NCI-H2227 (cell line): ENCODE measurements at regions not wholly inside any gene's neighbourhood (a gene's known extent, or its start where the extent isn't known, plus 50 kb on each side); places are given as distances from the start of the nearest gene placed in this dataset.
"Not testable (repeated sequence)": the region's sequence is repeated elsewhere in the genome, so short reads cannot be mapped to it uniquely, and the experiment has no call there.

Experiments
- DNase-seq: peaks from one replicate; lab custom pipeline; 2025; ENCODE audit not compliant: unreplicated experiment; lab: John Stamatoyannopoulos, UW

DNA sequence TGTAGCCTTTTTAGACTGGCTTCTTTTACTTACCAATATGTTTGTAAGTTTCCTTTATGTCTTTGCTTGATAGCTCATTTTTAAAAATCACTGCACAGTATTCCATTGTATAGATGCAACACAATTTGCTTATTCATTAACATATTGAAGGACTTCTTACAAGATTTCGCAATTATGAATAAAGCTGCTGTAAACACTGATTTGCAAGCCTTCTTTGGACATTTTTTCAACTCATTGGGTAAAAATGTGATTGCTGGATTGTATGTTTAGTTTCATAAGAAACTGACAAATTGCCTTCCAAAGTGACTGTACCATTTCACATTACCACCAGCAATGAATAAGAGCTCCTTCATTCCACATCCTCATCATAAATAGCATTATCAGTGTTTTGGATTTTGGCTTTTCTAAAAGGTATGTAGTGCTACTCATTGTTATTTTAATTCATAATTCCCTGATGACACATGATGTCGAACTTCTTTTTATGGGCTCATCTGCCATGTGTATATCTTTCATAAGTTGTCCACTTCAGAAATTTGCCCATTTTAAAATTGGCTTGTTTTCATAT, 80.7 kb downstream of the TFAP2B start:
- no peak for DNase-seq

DNA sequence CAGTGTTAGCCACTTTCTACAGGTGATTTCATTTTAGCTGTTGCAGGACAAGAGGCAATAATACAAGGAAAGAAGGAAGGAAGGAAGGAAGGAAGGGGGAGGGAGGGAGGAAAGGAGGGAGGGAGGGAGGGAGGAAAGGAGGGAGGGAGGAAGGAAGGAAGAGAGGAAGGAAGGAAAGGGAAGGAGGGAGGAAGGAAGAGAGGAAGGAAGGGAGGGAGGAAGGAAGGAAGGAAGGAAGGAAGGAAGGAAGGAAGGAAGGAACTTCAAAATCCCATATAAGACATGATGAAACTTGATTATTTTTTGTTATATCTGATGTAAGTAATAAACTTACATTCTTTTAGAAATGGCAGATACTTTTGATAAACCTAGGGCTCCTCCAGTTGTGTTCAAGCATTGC, 83.6 kb downstream of the TFAP2B start:
- DNase-seq: no peak

DNA sequence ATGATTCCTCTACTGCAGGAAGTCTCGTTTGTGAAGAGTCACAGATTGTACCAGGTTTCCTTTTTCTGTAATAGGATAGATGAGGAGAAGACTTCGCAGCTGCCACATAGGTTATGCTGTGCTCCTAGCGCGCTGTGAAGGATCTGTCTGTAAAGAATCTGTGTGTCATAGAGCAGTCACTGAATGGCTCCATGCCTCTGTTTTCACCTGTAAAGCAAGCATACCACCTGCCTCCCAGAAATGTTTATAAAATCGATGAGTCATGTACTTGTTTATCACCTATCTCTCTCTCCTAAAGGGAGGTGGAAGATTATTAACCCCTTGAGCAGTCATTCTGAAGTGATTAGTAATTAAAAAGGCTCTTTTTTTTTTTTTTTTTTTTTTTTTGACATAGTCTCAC, 86.6 kb downstream of the TFAP2B start:
- no peak for DNase-seq

DNA sequence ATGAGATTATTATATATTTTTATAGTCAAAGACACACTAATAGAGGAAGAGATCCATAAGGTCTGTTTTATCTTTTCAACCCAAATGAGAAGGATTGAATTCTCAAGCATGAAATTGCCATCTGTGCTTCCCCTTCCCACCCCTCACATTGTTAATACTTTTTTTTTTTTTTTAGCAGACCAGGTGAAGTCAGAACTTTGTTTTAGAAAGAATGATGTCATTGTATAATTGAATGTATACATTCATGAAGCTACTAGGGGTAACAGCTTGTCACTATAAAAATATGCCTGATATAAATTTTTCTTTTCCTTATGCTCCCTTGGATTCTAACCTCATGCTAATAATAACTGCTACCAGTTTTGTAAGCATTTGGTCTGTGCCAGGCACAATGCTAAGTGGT, 88.9 kb downstream of the TFAP2B start:
- DNase-seq: no peak

DNA sequence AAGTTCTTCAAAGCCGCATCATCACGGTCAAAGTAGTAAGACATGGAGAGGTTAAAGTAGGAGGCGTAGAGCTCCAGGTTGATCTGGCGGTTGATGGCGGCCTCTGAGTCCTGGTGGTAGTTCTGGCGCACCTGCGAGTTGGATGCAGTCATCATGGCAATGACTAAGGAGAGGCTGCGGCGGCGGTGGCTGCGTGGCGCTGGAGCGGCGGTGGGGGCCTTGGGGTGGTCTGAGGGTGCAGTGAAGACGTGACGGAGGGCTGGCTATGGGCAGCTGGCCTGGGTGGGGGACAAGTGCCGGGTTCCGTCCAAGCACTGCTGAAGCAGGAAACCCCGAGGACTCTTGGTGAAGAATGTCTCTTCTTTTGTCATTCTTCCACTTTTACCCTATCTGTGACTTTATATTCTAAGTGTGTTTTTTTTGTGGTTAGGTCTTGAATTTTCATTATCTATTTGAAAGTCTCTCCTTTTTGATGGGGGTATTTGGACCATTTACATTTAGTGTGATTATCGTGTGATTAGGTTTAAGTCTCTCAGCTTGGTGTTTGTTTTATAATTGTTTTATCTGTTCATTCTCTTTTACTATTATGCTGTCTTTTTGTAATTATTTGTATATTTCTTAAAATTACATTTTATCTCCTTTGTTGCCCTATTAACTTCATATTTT, 94.6 kb downstream of the TFAP2B start:
- no peak for DNase-seq

DNA sequence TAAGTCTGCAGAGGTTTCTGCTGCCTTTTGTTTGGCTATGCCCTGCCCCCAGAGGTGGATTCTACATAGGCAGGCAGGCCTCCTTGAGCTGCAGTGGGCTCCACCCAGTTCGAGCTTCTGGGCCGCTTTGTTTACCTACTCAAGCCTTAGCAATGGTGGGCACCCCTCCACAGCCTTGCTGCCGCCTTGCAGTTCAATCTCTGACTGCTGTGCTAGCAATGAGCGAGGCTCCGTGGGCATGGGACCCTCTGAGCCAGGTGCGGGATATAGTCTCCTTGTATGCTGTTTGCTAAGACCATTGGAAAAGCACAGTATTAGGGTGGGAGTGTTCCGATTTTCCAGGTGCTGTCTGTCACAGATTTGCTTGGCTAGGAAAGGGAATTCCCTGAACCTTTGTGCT, 102.7 kb downstream of the TFAP2B start:
- not testable (repeated sequence) for DNase-seq

DNA sequence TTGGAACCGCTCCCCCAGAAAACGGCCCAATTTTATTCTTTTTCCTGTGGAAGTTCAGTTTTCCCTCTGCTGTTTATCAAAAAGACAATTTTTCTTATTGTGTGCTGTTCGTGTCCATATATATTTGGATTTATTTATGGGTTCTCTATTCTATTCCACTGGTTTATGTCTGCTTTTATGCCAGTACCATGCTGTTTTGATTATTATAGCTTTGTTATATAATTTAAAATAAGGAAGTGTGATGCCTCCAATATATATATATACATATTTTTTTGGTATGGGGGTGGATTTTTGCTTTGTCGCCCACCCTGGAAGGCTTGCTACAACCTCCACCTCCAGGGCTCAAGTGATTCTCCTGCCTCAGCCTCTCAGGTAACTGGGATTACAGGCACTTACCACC, 103.3 kb downstream of the TFAP2B start:
- no peak for DNase-seq

DNA sequence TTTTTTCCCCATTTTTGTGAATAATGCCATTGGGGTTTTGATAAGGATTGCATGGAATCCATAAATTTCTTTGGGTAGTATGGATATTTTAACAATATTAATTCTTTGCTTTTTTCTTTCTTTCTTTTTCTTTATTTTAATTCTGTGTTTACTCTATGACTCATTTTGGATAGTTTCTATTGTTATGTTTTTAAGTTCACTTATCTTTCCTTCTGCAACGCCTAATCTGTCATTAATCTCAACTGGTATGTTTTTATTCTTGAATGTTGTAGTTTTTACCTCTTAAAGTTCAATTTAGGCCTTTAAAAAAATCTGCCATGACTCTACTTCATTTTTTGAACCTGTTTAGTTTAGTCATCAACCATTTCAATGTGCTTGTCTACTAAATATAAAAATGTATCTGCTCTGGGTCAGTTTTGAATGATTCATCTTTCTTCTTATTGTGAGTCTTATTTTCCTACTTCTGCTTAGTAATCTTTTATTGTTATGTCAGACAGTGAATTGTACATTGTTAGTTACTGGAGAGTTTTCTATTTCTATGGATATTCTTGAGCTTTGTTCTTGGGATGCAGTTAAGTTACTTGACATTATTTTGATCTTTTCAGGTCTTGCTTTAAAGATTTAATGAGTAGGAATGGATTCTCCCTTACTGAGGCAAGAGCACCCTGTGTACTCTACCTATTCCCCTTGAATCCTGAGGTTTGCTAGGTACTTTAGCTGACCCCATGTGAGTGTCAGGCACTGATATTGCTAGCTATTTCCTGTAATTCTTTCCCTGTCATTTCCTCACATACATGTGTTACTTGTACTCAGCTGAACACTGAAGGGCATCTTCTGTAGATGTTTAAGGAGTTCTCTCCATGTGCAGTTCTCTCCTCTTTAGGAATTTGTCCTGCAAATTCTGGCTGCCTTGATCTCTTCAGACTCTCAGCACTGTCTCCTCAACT, 104.2 kb downstream of the TFAP2B start:
- DNase-seq: no peak

DNA sequence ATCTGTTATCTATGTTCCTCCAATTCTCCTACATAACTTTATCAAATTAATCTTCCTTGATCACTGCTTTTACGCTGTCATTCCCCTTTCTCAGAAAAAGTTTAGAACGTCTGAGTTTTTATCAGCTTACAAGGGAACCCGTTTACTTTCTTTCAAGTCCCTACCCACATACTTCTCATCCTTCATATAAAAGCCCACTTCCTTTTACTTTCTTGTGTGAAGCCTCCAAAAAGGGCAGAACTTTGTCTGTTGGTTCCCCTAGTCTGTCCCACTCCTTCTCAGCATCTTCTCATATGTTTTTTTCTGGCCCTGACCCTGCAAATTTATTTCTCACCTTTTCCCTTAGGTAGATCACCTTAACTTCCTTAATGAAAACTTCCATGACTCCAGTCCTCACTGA, 106.1 kb downstream of the TFAP2B start:
- DNase-seq: no peak

DNA sequence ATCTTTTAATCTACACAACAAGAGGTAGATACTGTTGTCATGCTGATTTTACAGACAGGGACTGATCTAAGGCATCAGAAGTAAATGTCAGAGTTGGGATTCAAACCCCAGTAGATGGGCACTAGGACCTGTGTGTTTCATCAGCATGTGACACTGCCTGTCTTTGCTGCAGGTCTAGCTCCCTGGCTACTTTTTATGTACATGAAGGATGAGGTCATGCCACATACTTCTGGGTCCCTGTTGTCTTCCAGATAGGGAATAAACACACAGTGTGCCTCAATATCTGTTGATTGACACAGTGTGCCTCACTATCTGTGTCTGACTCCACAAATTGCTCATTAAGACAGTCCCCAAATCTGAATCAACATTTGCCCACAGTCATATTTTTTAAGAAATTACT, 106.9 kb downstream of the TFAP2B start:
- no peak for DNase-seq

DNA sequence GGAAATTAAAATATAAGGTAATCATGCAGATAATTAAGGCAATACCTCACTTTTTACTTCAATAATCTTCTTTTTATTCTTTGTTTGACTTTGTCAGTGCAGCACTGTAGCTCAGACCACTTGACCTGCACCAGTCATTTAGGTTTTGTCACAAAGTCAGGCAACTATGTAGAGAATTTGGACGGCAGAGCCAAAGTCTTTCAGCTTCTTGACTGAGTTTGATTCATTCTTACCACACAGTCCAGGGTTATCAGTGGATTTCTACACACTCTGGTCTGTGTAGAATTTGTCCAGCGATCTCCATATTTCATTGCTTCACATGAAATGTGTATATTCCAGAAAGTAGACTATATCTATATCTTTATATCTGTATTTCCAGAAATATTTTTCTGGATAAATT, 107.3 kb downstream of the TFAP2B start:
- DNase-seq: no peak

DNA sequence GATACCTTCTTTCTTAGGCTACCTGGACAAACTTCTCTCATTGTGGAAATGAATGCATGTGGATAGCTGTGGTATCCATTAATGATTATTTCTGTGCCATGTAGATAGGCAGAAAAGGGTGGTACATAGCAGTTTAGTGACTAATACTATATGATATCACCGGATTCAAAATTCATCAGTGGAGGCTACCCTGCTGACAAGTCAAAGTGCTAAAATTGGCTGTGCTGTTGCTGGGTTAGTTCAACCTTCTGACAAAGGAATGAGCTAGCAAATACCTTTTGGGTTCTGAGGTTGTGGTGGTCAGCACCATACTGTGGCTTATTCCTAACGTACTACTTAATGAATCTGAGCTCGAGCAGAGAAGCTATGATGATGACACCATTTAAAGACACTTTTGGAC, 109.1 kb downstream of the TFAP2B start:
- DNase-seq: no peak

DNA sequence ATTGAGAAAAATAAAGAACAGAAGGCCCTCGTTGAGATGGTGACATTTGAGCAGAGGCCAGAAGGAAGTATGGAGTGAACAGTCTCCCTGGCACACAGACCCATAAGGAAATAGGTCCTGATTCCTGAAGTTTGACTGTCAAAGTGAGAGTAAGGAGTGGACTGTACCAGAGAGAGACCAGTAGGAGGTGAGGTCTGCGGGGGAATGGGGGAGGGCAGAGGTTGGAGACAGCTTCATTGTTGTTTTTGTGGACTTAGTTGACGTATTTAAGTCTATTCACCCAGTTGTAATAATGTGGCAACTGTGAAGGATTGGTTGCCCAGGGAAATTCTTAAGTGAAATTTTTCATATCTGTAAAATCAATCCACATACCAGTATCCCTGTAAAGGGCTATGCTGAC, 110.7 kb downstream of the TFAP2B start:
- DNase-seq: no peak

DNA sequence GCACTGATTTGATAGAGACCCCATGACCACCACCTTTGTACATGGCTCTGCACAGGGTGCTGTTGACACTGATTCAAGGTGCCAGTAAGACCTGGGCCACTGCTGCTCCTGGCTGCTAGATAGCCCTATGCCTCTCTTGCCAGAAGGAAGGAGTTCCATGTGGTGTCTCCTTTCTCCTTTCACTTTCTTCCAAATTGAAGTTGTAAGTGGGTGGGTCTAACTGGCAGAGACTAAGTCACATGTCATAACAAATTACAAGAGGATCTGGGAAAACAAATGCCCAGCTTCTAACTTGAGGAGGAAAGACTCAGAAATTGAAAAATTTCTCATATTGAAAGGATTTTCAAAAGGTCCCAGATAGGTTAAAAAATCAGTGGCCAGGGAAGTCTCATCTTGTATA, 116.8 kb downstream of the TFAP2B start:
- DNase-seq: no peak

DNA sequence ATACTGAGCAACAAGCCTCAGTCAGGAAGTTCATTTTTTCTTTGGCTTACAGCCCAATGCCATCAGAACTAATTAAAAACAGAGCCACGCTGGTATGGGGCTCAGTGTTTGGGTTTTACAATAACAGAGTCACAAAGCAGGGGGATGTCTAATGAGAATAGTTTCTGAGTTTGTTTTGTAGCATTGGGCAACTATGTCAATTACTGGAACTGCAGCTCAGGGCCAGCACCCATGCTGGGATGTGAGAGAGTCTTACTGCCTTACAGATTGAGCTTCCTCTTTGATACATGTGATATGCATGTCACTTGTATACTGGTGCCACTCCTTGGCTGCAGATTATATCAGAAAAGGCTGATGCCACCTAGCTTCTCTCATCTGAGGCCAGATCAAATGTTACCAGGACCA, 117.6 kb downstream of the TFAP2B start:
- DNase-seq: no peak

DNA sequence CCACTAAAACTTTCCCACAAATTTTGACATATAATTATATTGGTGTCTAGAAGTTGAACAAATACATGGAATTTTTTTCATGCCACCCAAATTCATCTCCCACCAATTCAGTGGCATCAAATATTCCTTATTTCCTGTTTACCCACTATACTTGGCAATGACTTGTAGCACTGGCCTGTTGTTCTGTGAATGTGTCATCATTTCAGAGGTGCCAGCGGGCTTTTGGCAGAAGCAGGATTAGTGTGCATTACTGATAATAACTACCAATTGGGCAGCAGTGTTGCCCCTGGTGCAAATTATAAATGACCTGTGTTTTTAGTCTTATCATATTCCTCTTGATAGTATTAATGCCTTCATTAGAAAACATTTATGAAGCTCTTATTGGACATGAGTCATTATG, 121.3 kb downstream of the TFAP2B start:
- DNase-seq: no peak

DNA sequence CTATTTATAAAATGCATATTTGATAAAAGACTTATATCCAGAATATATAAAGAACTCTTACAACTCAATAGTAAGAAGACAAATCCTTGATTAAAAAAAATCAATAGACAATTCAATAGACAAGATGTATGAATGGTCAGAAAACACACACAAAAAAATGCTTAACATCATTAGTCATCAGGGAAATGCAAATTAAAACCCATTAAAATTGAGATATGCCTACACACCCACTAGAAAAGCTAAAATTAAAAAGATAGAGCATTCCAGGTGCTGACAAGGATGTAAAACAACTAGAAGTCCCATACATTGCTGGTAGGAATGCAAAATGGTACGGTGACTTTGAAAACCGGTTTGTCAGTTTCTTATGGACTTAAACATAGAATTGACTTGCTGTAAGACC, 127.1 kb downstream of the TFAP2B start:
- DNase-seq: no peak

DNA sequence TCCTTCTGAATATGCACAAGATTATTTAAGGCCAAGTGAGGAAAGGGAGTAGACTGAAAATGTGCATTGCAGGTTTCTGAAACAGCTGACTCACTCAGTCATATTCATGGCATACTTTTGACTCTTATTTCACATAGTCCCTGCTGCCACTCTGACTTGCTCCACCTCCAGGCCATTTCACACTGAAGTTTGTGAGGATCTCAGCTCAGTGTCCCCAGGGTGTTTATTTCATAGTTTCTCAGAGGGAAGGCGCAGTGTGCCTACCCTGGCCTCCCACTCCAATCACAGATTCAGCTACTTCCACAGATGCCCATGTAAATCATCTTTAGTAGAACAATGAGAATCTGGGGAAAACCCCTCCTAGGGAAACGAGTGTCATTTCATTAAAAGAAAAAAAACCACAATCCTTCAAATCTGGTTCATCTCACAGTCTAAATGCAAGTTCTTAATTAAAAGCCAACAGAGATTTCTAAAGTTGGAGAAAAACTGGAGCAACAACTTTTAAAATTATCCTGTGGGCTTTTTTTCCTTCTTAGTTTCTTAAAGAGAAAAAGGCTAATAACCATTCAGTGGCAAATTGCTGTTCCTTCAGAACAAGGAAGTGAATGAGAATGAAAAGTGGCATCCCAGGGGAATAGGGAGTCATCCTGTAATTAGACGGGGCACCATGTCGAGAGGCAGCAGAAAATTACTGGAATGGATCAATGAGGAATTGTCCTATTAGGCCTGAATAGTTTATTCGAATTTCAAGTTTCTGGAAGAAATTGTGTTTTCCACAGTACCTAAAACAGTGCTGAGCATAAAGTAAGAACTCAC, 133.6 kb downstream of the TFAP2B start:
- DNase-seq: peak; percentile 9

DNA sequence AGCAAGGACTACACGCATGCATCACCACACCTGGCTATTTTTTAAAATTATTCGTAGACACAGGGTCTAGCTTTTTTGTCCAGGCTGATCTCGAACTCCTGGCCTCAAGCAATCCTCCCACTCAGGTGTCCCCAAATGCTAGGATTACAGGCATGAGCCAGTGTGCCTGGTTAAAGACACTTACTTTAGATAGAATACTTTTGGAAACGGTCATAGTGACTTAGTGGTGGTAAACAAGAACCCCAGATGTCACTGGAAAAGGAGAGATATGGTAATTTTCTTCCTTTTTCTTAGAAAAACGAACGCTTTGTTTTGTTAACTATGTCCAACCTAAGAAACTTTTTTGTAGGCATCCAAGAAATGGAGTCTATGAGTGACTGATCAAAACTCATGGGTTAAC, 137.3 kb downstream of the TFAP2B start:
- DNase-seq: no peak

DNA sequence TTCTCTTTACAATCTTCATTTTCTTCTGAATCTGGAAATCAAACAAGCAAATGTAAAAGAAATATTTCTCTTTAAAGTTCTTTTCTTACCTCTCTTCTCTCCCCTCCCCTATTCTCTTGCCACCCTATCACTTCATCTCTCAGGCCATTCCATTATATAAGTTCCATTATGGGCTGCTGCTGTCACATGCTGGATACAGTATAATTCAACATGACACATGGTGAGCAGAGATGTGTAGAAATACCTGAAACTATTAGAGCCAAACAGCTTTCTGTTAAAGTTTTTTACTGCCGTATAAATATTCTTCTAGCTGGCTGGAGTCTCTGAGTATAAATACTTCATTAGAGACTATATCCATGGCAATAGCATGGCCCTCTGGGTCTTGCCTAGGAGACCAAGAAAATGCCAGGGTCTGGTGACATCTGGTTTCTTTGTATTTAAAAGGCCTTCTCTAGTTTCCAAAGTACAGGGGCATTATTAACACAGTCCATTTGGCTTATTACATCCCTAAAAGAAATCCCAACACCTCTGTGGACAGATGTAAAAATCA, 139.6 kb downstream of the TFAP2B start:
- DNase-seq: no peak

DNA sequence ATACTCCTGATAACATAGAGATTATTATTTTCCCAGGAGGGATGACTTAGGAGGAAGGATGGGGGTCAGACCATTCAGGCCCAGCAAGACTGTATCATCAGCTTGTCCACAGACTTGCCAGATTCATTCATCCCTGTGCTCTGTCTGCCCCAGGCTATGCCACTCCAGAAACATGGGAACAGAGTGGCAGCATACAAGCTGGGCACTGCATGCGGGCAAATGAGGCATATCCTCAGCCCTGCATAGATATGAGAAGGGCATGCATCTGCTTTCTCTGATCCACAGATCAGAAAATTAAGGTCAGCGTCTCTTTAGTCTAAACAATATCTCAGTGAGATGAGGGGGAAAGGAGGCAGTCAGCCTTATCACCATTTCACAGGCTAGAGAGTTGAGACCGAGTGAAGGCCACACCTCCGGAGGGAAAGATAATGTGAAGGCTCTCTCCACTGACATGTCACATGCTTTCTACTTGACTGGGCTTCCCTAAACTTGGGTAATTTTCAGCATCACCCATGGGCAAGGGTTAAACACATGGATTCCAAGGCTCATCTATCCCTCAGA, 140.5 kb downstream of the TFAP2B start:
- DNase-seq: no peak
